Nephron (organoid): ENCODE measurements at regions not wholly inside any gene's neighbourhood (a gene's known extent, or its start where the extent isn't known, plus 50 kb on each side); places are given as distances from the start of the nearest gene placed in this dataset.

Source experiments
- H3K27ac Mint-ChIP-seq, 3 experiments: 2 replicates each; pipeline ENCODE4 v1.8.0; 2020; ENCODE audit warnings: mixed read lengths in 3 of 3, mild to moderate bottlenecking in 2 of 3, moderate library complexity in 1 of 3
- H3K27me3 Mint-ChIP-seq: 2 replicates; pipeline ENCODE4 v1.8.0; 2021; ENCODE audit warnings: low read depth, mild to moderate bottlenecking, moderate library complexity, mixed read lengths
- H3K36me3 Mint-ChIP-seq: 2 replicates; pipeline ENCODE4 v1.8.0; 2020; ENCODE audit warnings: low read depth, mixed read lengths
- H3K4me1 Mint-ChIP-seq: 2 replicates; pipeline ENCODE4 v1.8.0; 2020; ENCODE audit warnings: mixed read lengths
- H3K4me3 Mint-ChIP-seq, 3 experiments: 2 replicates each; pipeline ENCODE4 v1.8.0; 2020; ENCODE audit warnings: mild to moderate bottlenecking in 3 of 3, mixed read lengths in 3 of 3, moderate library complexity in 2 of 3
- H3K9me3 Mint-ChIP-seq: 2 replicates; pipeline ENCODE4 v1.8.0; 2020; ENCODE audit warnings: mixed read lengths
- CTCF ChIP-seq, 3 experiments: fragments of 200-600 bp; sonication (generic); IDR thresholded peaks; one replicate each; pipeline ENCODE4 v1.5.0; 2021; ENCODE audit warnings: antibody characterized with exemption in 3 of 3; ENCODE audit not compliant: unreplicated experiment in 3 of 3

GRCh38 chr21:17044696-17045095, 468.1 kb upstream of the CXADR start:
- Mint-ChIP-seq H3K27ac (no peak overlapping the region), H3K4me3 (no peak overlapping the region), H3K4me1 (peaks cover 5% of the 10 kb centered on the region), H3K36me3 (no peaks in the 10 kb centered on the region), H3K27me3 (no peaks in the 10 kb centered on the region), H3K9me3 (peaks cover 14% of the 10 kb centered on the region)
- TF ChIP-seq CTCF (IDR thresholded peaks at IDR 0.05; ENCODE audit: unreplicated experiment in 3 of 3), result no peak

- H3K27ac Mint-ChIP-seq, result peak overlapping the region in 1 of 3 experiments; percentile 1
- no peaks in the 10 kb centered on the region for H3K27me3 Mint-ChIP-seq
- peaks cover 14% of the 10 kb centered on the region for H3K9me3 Mint-ChIP-seq
- H3K4me1 Mint-ChIP-seq, result peaks cover 5% of the 10 kb centered on the region
- peak; percentile 43 to 51 (median 45) for TF ChIP-seq CTCF (IDR thresholded peaks at IDR 0.05; ENCODE audit: unreplicated experiment in 3 of 3)
- H3K4me3 Mint-ChIP-seq, result no peak overlapping the region
- H3K36me3 Mint-ChIP-seq, result no peaks in the 10 kb centered on the region
These were observed 467.5 kb upstream of the CXADR start for GRCh38 chr21:17045214-17045853.

- no peaks in the 10 kb centered on the region for H3K36me3 Mint-ChIP-seq
- no peak overlapping the region for H3K4me3 Mint-ChIP-seq
- peak overlapping the region in 1 of 3 experiments; percentile 17 for H3K27ac Mint-ChIP-seq
These were observed 463.9 kb upstream of the CXADR start for GRCh38 chr21:17048974-17049373.

DNA sequence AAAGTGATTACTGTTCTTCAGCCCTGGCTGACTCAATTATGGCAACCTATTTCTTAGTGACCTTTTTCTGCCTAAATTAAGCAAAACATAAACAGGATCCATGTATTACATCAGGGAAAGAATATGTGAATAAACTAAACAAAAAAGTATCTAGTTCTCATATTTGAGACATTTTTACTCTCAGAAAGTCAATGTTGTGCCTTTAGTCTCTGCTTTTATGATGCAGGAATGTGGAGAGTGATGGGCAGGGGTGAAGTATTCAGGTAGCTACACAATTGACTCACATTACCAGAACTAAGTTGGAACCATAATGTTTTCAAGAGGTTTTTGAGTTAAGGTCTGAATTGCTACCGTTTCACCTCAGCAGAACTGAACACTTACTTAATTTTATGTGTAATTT, 462.7 kb upstream of the CXADR start:
- Mint-ChIP-seq H3K4me1 (peaks cover 10% of the 10 kb centered on the region), H3K9me3 (peaks cover 11% of the 10 kb centered on the region), H3K36me3 (no peaks in the 10 kb centered on the region), H3K27ac (no peak overlapping the region), H3K4me3 (no peak overlapping the region), H3K27me3 (no peaks in the 10 kb centered on the region)
- TF ChIP-seq CTCF (IDR thresholded peaks at IDR 0.05; ENCODE audit: unreplicated experiment in 3 of 3), result no peak

More at GRCh38 chr21:17048974-17049373, 463.9 kb upstream of the CXADR start:
- Mint-ChIP-seq H3K4me1 (peaks cover 10% of the 10 kb centered on the region), H3K27me3 (no peaks in the 10 kb centered on the region), H3K9me3 (peaks cover 11% of the 10 kb centered on the region)
- TF ChIP-seq CTCF (IDR thresholded peaks at IDR 0.05; ENCODE audit: unreplicated experiment in 3 of 3), result no peak

- Mint-ChIP-seq H3K27me3 (no peaks in the 10 kb centered on the region), H3K36me3 (no peaks in the 10 kb centered on the region), H3K4me3 (no peak overlapping the region), H3K27ac (no peak overlapping the region), H3K4me1 (peaks cover 10% of the 10 kb centered on the region), H3K9me3 (peaks cover 11% of the 10 kb centered on the region)
- no peak for TF ChIP-seq CTCF (IDR thresholded peaks at IDR 0.05; ENCODE audit: unreplicated experiment in 3 of 3)
These were observed 462.2 kb upstream of the CXADR start for GRCh38 chr21:17050646-17051045.

DNA sequence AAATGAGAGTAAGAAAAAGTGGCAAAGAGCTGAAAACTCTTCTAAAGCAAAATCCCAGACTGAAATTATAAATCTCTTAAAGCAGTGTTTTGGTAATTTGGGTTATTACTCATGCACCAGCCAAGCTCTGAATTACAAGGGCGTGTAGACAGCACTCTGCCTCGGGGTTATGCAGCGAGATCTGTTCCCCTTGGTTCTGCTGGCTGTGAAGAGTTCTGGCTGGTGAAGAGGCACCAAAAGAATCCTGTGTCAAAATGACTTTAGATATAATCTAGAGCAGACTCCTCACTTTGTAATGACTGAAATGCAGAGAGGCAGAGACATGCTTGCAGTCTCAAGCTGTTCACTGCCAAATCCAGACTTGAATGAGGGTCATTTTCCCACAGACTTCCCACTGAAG, 461.8 kb upstream of the CXADR start:
- no peak for TF ChIP-seq CTCF (IDR thresholded peaks at IDR 0.05; ENCODE audit: unreplicated experiment in 3 of 3)
- Mint-ChIP-seq H3K9me3 (peaks cover 11% of the 10 kb centered on the region), H3K36me3 (no peaks in the 10 kb centered on the region), H3K4me3 (no peak overlapping the region), H3K27me3 (no peaks in the 10 kb centered on the region), H3K27ac (peak overlapping the region in 1 of 3 experiments; percentile 52), H3K4me1 (peaks cover 10% of the 10 kb centered on the region)
